Caco-2 (cell line): ENCODE measurements at regions not wholly inside any gene's neighbourhood (a gene's known extent, or its start where the extent isn't known, plus 50 kb on each side); places are given as distances from the start of the nearest gene placed in this dataset.

Experiments used
- BruUV-seq: library from RNA; stranded (reverse); fragments of 400-500 nt; replicated peaks from 2 replicates; lab custom pipeline; 2021; lab: Mats Ljungman, UMichigan
- CTCF ChIA-PET: fragments of 300-600 bp; sonication (Branson Sonifier 250); formaldehyde crosslinking; loops from one replicate; lab custom pipeline; 2022; ENCODE audit warnings: antibody characterized with exemption; lab: Charles Lee
- POLR2A ChIA-PET: fragments of 300-600 bp; sonication (Branson Sonifier 250); formaldehyde crosslinking; loops from one replicate; lab custom pipeline; 2022; ENCODE audit warnings: antibody characterized with exemption; lab: Charles Lee
- DNase-seq, 2 experiments: peaks; one replicate each; pipeline versions ENCODE4 v3.0.0 to v3.0.0-alpha.2; 2020 to 2022
- H3K27me3 ChIP-seq: replicated peaks from 2 replicates; pipeline ENCODE4 v1.6.0; 2011; ENCODE audit warnings: low read length; ENCODE audit not compliant: control insufficient read depth, insufficient read depth
- H3K36me3 ChIP-seq: 2 replicates; pipeline ENCODE4 v1.5.1; 2011; ENCODE audit warnings: low read length; ENCODE audit not compliant: control insufficient read depth, insufficient read depth
- H3K4me1 ChIP-seq: fragments of 250-450 bp; sonication (Bioruptor Pico); 2 replicates; pipeline ENCODE4 v1.5.1; 2020; ENCODE audit warnings: mild to moderate bottlenecking
- H3K4me3 ChIP-seq: 2 replicates; pipeline ENCODE4 v1.5.1; 2011; ENCODE audit warnings: low read depth, mild to moderate bottlenecking, control low read depth, low read length
- H3K9me3 ChIP-seq: fragments of 250-450 bp; sonication (Bioruptor Pico); 2 replicates; pipeline ENCODE4 v1.5.1; 2020; ENCODE audit warnings: mild to moderate bottlenecking, moderate library complexity
- H3K27ac Mint-ChIP-seq: one replicate; pipeline ENCODE4 v1.8.0; 2022; ENCODE audit warnings: mixed read lengths; ENCODE audit not compliant: unreplicated experiment
- H3K27me3 Mint-ChIP-seq: one replicate; pipeline ENCODE4 v1.8.0; 2022; ENCODE audit warnings: mixed read lengths; ENCODE audit not compliant: insufficient read depth, unreplicated experiment
- H3K36me3 Mint-ChIP-seq: one replicate; pipeline ENCODE4 v1.8.0; 2022; ENCODE audit warnings: mild to moderate bottlenecking, mixed read lengths; ENCODE audit not compliant: insufficient read depth, unreplicated experiment
- H3K4me1 Mint-ChIP-seq: one replicate; pipeline ENCODE4 v1.8.0; 2022; ENCODE audit warnings: low read depth, mixed read lengths; ENCODE audit not compliant: unreplicated experiment
- H3K4me3 Mint-ChIP-seq: one replicate; pipeline ENCODE4 v1.8.0; 2022; ENCODE audit warnings: mild to moderate bottlenecking, moderate library complexity, mixed read lengths; ENCODE audit not compliant: unreplicated experiment
- H3K9me3 Mint-ChIP-seq: one replicate; pipeline ENCODE4 v1.8.0; 2022; ENCODE audit warnings: mixed read lengths; ENCODE audit not compliant: unreplicated experiment
- intact Hi-C: fragments of 100-400 bp; cut with micrococcal nuclease; formaldehyde crosslinking; loops from one replicate; pipeline ENCODE4 v1.10.0; 2022; ENCODE audit not compliant: unreplicated experiment
- TF ChIP-seq, protein P1 (sequence below), 2 experiments: fragments of 200-600 bp in 1 of 2; IDR thresholded peaks; 1 replicate in 1 of 2; 2 replicates in 1 of 2; pipeline versions ENCODE4 v1.5.1 to v1.8.0; 2011 to 2022; ENCODE audit warnings: antibody characterized with exemption in 1 of 2, control low read depth in 1 of 2, inconsistent platforms in 1 of 2, low read depth in 1 of 2, low read length in 1 of 2, mild to moderate bottlenecking in 1 of 2, moderate library complexity in 1 of 2; ENCODE audit not compliant: insufficient read depth in 1 of 2, severe bottlenecking in 1 of 2, unreplicated experiment in 1 of 2

GRCh38 chr6:68342286-68342685 lies 292.8 kb upstream of the ADGRB3 start:
- ChIA-PET CTCF (no interaction called here), POLR2A (no interaction called here)
- Mint-ChIP-seq H3K36me3 (no peaks in the 10 kb centered on the region), H3K9me3 (no peaks in the 10 kb centered on the region), H3K27me3 (no peaks in the 10 kb centered on the region), H3K4me1 (no peaks in the 10 kb centered on the region), H3K27ac (no peak overlapping the region), H3K4me3 (no peak overlapping the region)
- TF ChIP-seq, protein P1, sequence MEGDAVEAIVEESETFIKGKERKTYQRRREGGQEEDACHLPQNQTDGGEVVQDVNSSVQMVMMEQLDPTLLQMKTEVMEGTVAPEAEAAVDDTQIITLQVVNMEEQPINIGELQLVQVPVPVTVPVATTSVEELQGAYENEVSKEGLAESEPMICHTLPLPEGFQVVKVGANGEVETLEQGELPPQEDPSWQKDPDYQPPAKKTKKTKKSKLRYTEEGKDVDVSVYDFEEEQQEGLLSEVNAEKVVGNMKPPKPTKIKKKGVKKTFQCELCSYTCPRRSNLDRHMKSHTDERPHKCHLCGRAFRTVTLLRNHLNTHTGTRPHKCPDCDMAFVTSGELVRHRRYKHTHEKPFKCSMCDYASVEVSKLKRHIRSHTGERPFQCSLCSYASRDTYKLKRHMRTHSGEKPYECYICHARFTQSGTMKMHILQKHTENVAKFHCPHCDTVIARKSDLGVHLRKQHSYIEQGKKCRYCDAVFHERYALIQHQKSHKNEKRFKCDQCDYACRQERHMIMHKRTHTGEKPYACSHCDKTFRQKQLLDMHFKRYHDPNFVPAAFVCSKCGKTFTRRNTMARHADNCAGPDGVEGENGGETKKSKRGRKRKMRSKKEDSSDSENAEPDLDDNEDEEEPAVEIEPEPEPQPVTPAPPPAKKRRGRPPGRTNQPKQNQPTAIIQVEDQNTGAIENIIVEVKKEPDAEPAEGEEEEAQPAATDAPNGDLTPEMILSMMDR (IDR thresholded peaks at IDR 0.05; ENCODE audit: insufficient read depth in 1 of 2, low read depth in 1 of 2, low read length in 1 of 2, severe bottlenecking in 1 of 2, unreplicated experiment in 1 of 2) = no peak
- no peak for DNase-seq
- BruUV-seq = no TSS peak
- Histone ChIP-seq H3K9me3 (no peaks in the 10 kb centered on the region), H3K36me3 (no peaks in the 10 kb centered on the region), H3K4me1 (no peaks in the 10 kb centered on the region), H3K27me3 (no peaks in the 10 kb centered on the region), H3K4me3 (no peak overlapping the region)
- intact Hi-C loops = loop anchor here (10.0 kb wide), 2 partner anchors 233 to 1763 kb away; no protein-coding TSS in a partner anchor

GRCh38 chr6:68339488-68340131 lies 295.5 kb upstream of the ADGRB3 start:
- Histone ChIP-seq H3K4me1 (no peaks in the 10 kb centered on the region), H3K36me3 (no peaks in the 10 kb centered on the region), H3K27me3 (no peaks in the 10 kb centered on the region), H3K9me3 (no peaks in the 10 kb centered on the region), H3K4me3 (no peak overlapping the region)
- intact Hi-C loops = loop anchor here (10.0 kb wide), 2 partner anchors 235 to 1765 kb away; no protein-coding TSS in a partner anchor
- POLR2A ChIA-PET = no interaction called here
- peaks cover 3% of the 10 kb centered on the region for H3K27me3 Mint-ChIP-seq
- no peaks in the 10 kb centered on the region for H3K9me3 Mint-ChIP-seq
- TF ChIP-seq, protein P1 (IDR thresholded peaks at IDR 0.05; ENCODE audit: insufficient read depth in 1 of 2, low read depth in 1 of 2, low read length in 1 of 2, severe bottlenecking in 1 of 2, unreplicated experiment in 1 of 2) = no peak
- no peaks in the 10 kb centered on the region for H3K4me1 Mint-ChIP-seq
- no peak overlapping the region for H3K4me3 Mint-ChIP-seq
- CTCF ChIA-PET = no interaction called here
- no peak for DNase-seq
- H3K27ac Mint-ChIP-seq = no peak overlapping the region
- BruUV-seq = no TSS peak
- H3K36me3 Mint-ChIP-seq = no peaks in the 10 kb centered on the region

DNA sequence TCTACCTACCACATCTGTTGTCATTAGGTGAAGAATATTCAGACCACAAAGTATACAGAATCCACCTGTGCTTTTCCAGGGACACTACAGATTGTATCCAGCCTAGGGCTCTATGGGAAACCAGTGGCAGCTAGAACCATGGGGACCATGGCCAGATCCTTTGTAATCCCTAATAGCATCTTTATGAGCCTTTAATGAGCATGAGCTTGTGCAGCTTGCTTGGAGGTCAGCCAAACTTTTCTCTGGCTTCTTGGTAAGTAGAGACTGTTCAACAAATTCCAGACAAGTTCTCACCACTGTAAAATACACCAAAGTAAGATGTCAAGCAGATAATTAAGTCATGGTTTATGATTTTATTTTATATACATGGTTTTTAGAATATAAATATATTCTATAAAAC lies 301.6 kb upstream of the ADGRB3 start:
- no peaks in the 10 kb centered on the region for H3K4me1 ChIP-seq
- POLR2A ChIA-PET = no interaction called here
- no TSS peak for BruUV-seq
- Mint-ChIP-seq H3K4me1 (no peaks in the 10 kb centered on the region), H3K4me3 (no peak overlapping the region), H3K36me3 (no peaks in the 10 kb centered on the region), H3K27ac (no peak overlapping the region), H3K27me3 (peaks cover 3% of the 10 kb centered on the region), H3K9me3 (no peaks in the 10 kb centered on the region)
- TF ChIP-seq, protein P1 (IDR thresholded peaks at IDR 0.05; ENCODE audit: insufficient read depth in 1 of 2, low read depth in 1 of 2, low read length in 1 of 2, severe bottlenecking in 1 of 2, unreplicated experiment in 1 of 2) = no peak
- no peaks in the 10 kb centered on the region for H3K36me3 ChIP-seq
- CTCF ChIA-PET = no interaction called here
- intact Hi-C loops = no loop called here
- no peak overlapping the region for H3K4me3 ChIP-seq
- no peaks in the 10 kb centered on the region for H3K27me3 ChIP-seq
- DNase-seq = no peak
- H3K9me3 ChIP-seq = no peaks in the 10 kb centered on the region
